Smooth muscle cell (in vitro differentiated cells): ENCODE measurements at regions not wholly inside any gene's neighbourhood (a gene's known extent, or its start where the extent isn't known, plus 50 kb on each side); places are given as distances from the start of the nearest gene placed in this dataset.

Experiments
- DNase-seq: peaks from one replicate; lab custom pipeline; 2025; ENCODE audit not compliant: unreplicated experiment; lab: John Stamatoyannopoulos, UW
- H2AFZ ChIP-seq: fragments of 200-600 bp; sonication (generic); 2 replicates; pipeline ENCODE4 v1.6.0; 2016; ENCODE audit warnings: antibody characterized with exemption, low read depth, mild to moderate bottlenecking
- H3F3A ChIP-seq: fragments of 200-600 bp; sonication (generic); 2 replicates; pipeline ENCODE4 v1.6.0; 2017; ENCODE audit warnings: antibody characterized with exemption, low read depth
- H3K27ac ChIP-seq: fragments of 200-600 bp; sonication (generic); 2 replicates; pipeline ENCODE4 v1.5.1; 2016; ENCODE audit warnings: low read depth, mild to moderate bottlenecking
- H3K27me3 ChIP-seq: fragments of 200-600 bp; sonication (generic); 2 replicates; pipeline ENCODE4 v1.6.1; 2016; ENCODE audit warnings: low read depth, mild to moderate bottlenecking
- H3K36me3 ChIP-seq: fragments of 200-600 bp; sonication (generic); 2 replicates; pipeline ENCODE4 v1.5.1; 2016; ENCODE audit warnings: low read depth
- H3K4me1 ChIP-seq: fragments of 200-600 bp; sonication (generic); 2 replicates; pipeline ENCODE4 v1.5.1; 2016; ENCODE audit warnings: low read depth
- H3K4me2 ChIP-seq: fragments of 200-600 bp; sonication (generic); 2 replicates; pipeline ENCODE4 v1.6.0; 2016; ENCODE audit warnings: mild to moderate bottlenecking
- H3K4me3 ChIP-seq: fragments of 200-600 bp; sonication (generic); 2 replicates; pipeline ENCODE4 v1.5.1; 2016; ENCODE audit warnings: mild to moderate bottlenecking
- H3K79me2 ChIP-seq: fragments of 200-600 bp; sonication (generic); 2 replicates; pipeline ENCODE4 v1.6.0; 2016; ENCODE audit warnings: low read depth, mild to moderate bottlenecking
- H3K9ac ChIP-seq: fragments of 200-600 bp; sonication (generic); 2 replicates; pipeline ENCODE4 v1.6.0; 2016; ENCODE audit warnings: low read depth
- H3K9me3 ChIP-seq: fragments of 200-600 bp; sonication (generic); replicated peaks from 2 replicates; pipeline ENCODE4 v1.5.1; 2016; ENCODE audit warnings: low read depth
- H4K20me1 ChIP-seq: fragments of 200-600 bp; sonication (generic); 2 replicates; pipeline ENCODE4 v1.6.0; 2016; ENCODE audit warnings: low read depth
- WGBS: methylation state at CpG from one replicate; pipeline ENCODE4 v1.1.7; 2016; ENCODE audit warnings: low lambda C conversion rate; 5-methylcytosine and 5-hydroxymethylcytosine counted together
- TF ChIP-seq, protein P1 (sequence below): fragments of 200-600 bp; sonication (generic); IDR thresholded peaks from 2 replicates; pipeline ENCODE4 v1.5.1; 2017; ENCODE audit warnings: borderline replicate concordance, mild to moderate bottlenecking, antibody characterized with exemption; ENCODE audit not compliant: insufficient read depth, poor library complexity, severe bottlenecking

GRCh38 chr21:23986214-23986613 is 1621.1 kb downstream of the MRPL39 start:
- H4K20me1 ChIP-seq, result no peaks in the 10 kb centered on the region
- no peaks in the 10 kb centered on the region for H3K79me2 ChIP-seq
- no peak overlapping the region for H3K9ac ChIP-seq
- TF ChIP-seq, protein P1, sequence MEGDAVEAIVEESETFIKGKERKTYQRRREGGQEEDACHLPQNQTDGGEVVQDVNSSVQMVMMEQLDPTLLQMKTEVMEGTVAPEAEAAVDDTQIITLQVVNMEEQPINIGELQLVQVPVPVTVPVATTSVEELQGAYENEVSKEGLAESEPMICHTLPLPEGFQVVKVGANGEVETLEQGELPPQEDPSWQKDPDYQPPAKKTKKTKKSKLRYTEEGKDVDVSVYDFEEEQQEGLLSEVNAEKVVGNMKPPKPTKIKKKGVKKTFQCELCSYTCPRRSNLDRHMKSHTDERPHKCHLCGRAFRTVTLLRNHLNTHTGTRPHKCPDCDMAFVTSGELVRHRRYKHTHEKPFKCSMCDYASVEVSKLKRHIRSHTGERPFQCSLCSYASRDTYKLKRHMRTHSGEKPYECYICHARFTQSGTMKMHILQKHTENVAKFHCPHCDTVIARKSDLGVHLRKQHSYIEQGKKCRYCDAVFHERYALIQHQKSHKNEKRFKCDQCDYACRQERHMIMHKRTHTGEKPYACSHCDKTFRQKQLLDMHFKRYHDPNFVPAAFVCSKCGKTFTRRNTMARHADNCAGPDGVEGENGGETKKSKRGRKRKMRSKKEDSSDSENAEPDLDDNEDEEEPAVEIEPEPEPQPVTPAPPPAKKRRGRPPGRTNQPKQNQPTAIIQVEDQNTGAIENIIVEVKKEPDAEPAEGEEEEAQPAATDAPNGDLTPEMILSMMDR, result no peak
- H3K36me3 ChIP-seq, result no peaks in the 10 kb centered on the region
- no peaks in the 10 kb centered on the region for H3K4me1 ChIP-seq
- peaks cover 3% of the 10 kb centered on the region for H3K9me3 ChIP-seq
- H2AFZ ChIP-seq, result no peak overlapping the region
- no peaks in the 10 kb centered on the region for H3K27me3 ChIP-seq
- no peak overlapping the region for H3K27ac ChIP-seq
- H3K4me2 ChIP-seq, result no peak overlapping the region
- no peaks in the 10 kb centered on the region for H3F3A ChIP-seq
- WGBS, result 52% methylated on average over 2 of the region's 2 CpGs
- H3K4me3 ChIP-seq, result no peak overlapping the region
- no peak for DNase-seq

DNA sequence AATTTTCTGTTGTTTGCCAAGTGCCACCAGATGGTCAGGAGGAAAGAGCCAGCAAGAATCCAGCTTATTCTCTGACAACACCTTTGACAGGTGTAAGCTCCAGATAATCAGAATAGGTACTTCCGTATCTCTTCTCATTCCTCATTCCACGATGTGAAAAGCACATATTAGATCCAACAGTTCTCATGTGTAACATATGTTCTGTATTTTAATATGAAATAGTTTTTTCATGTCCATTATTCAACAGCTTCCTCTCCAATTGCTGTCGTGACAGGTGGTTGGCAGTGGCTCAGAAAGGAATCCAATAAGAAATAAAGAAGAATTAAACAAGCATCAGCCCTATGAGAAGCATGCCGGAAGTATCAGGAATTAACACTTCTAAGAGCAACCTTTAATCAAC is 1624.7 kb downstream of the MRPL39 start:
- no peak overlapping the region for H3K4me3 ChIP-seq
- TF ChIP-seq, protein P1, result no peak
- no peak overlapping the region for H3K27ac ChIP-seq
- no peak overlapping the region for H2AFZ ChIP-seq
- no peaks in the 10 kb centered on the region for H3F3A ChIP-seq
- no peak overlapping the region for H3K4me2 ChIP-seq
- H3K36me3 ChIP-seq, result no peaks in the 10 kb centered on the region
- H3K4me1 ChIP-seq, result no peaks in the 10 kb centered on the region
- DNase-seq, result no peak
- no peaks in the 10 kb centered on the region for H3K79me2 ChIP-seq
- no peaks in the 10 kb centered on the region for H3K27me3 ChIP-seq
- H4K20me1 ChIP-seq, result no peaks in the 10 kb centered on the region
- WGBS, result 68% methylated on average over 4 of the region's 4 CpGs
- peaks cover 3% of the 10 kb centered on the region for H3K9me3 ChIP-seq
- H3K9ac ChIP-seq, result no peak overlapping the region

DNA sequence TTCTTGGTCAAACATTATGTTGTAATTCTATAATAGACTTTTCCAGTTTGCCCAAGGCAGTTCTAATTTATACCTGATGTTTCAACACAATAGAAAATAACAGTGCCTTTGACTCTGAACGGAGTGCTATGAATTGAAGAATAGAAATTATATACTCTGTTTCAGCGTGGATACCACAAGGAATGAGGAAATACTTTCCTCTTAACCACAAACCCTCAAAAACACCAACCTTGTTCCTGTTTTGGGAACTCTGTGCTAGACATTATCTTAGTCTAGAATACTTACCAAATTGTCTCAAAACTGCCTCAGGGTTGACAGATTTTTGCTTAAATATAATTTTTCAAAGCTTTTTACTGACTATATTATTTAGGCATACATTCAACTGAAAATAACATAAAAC is 1629.3 kb downstream of the MRPL39 start:
- H3K9me3 ChIP-seq, result peaks cover 4% of the 10 kb centered on the region
- no peaks in the 10 kb centered on the region for H4K20me1 ChIP-seq
- H3K27me3 ChIP-seq, result no peaks in the 10 kb centered on the region
- H3K4me1 ChIP-seq, result no peaks in the 10 kb centered on the region
- H3K9ac ChIP-seq, result no peak overlapping the region
- H3K27ac ChIP-seq, result no peak overlapping the region
- no peak overlapping the region for H3K4me3 ChIP-seq
- DNase-seq, result no peak
- H3K36me3 ChIP-seq, result no peaks in the 10 kb centered on the region
- WGBS, result 45% methylated on average over 2 of the region's 2 CpGs
- no peak overlapping the region for H2AFZ ChIP-seq
- no peak overlapping the region for H3K4me2 ChIP-seq
- H3F3A ChIP-seq, result no peaks in the 10 kb centered on the region
- no peaks in the 10 kb centered on the region for H3K79me2 ChIP-seq
- TF ChIP-seq, protein P1, result no peak
